H1 (cell line): ENCODE measurements at regions not wholly inside any gene's neighbourhood (a gene's known extent, or its start where the extent isn't known, plus 50 kb on each side); places are given as distances from the start of the nearest gene placed in this dataset.

Source experiments
- BACH1 ChIP-seq: IDR thresholded peaks from 2 replicates; pipeline ENCODE4 v1.6.1; 2012; ENCODE audit warnings: low read length, improper control_type of control experiment
- CREB1 ChIP-seq: IDR thresholded peaks from 2 replicates; pipeline ENCODE4 v1.6.1; 2012; ENCODE audit warnings: inconsistent platforms
- CTCF ChIP-seq, 3 experiments: IDR thresholded peaks; 1 replicate in 2 of 3; 2 replicates in 1 of 3; pipeline versions ENCODE4 v1.5.1 to v1.6.1; 2011; ENCODE audit warnings: low read length in 3 of 3, mild to moderate bottlenecking in 3 of 3, inconsistent platforms in 2 of 3, low read depth in 1 of 3, moderate library complexity in 1 of 3; ENCODE audit not compliant: insufficient read depth in 1 of 3; ENCODE audit errors: control extremely low read depth in 1 of 3
- EP300 ChIP-seq, 2 experiments: IDR thresholded peaks; 1 replicate in 1 of 2; 2 replicates in 1 of 2; pipeline ENCODE4 v1.6.1; 2011 to 2012; ENCODE audit warnings: low read depth in 2 of 2, low read length in 2 of 2, mild to moderate bottlenecking in 2 of 2, borderline replicate concordance in 1 of 2, inconsistent platforms in 1 of 2, moderate library complexity in 1 of 2
- EZH2 ChIP-seq: fragments of 200-600 bp; sonication (generic); IDR thresholded peaks from 2 replicates; pipeline ENCODE4 v1.7.1; 2012; ENCODE audit warnings: low read depth, mild to moderate bottlenecking, moderate library complexity, low read length, inconsistent platforms; ENCODE audit not compliant: severe bottlenecking
- FOSL1 ChIP-seq: IDR thresholded peaks from 2 replicates; pipeline ENCODE4 v1.6.1; 2011; ENCODE audit warnings: mild to moderate bottlenecking, low read depth, low read length, moderate library complexity; ENCODE audit not compliant: insufficient read depth
- JUN ChIP-seq: IDR thresholded peaks from 2 replicates; pipeline ENCODE4 v1.6.1; 2011; ENCODE audit warnings: low read depth, mild to moderate bottlenecking, improper control_type of control experiment, low read length
- POLR2A ChIP-seq, 2 experiments: IDR thresholded peaks; 1 replicate in 1 of 2; 2 replicates in 1 of 2; pipeline ENCODE4 v1.6.1; 2011; ENCODE audit warnings: low read depth in 2 of 2, low read length in 2 of 2, mild to moderate bottlenecking in 2 of 2; ENCODE audit errors: control extremely low read depth in 1 of 2
- POLR2AphosphoS5 ChIP-seq: IDR thresholded peaks from 2 replicates; pipeline ENCODE4 v1.6.1; 2011; ENCODE audit warnings: low read depth, low read length
- YY1 ChIP-seq: IDR thresholded peaks from 2 replicates; pipeline ENCODE4 v1.6.1; 2011; ENCODE audit warnings: low read depth, mild to moderate bottlenecking, low read length
- ZNF274 ChIP-seq: IDR thresholded peaks from 2 replicates; pipeline ENCODE4 v1.7.0; 2012; ENCODE audit warnings: low read length, borderline replicate concordance; ENCODE audit errors: extremely low read depth
- TF ChIP-seq, protein P1 (sequence below): IDR thresholded peaks from 2 replicates; pipeline ENCODE4 v1.6.1; 2012; ENCODE audit warnings: low read length, inconsistent platforms

DNA sequence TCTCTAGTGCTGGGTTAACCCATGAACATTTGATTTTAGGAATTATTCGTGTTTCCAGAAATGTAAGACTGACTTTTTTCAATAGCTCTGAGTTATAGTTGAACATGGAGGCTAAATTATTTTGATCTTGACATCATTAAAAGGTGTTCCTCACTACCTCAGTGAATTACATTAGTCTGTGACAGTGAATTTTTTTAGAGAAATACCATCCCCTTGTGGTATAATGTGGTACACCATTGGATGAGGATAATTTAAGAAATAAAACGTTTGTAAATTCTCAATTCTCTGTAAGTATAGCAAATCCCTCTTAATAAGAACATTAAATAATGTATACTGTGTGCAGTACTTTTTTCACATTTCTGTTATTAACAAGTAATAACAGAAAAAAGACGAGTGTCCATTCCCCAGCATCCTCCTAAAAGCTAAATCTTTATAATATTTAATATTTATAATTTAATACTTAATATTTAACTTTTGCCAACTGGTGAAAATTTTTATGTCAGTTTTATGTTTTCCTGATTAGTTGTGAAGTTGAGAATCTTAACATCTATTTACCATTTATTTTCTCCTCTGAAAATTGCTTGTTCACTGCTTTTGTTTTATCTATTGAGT, 70.3 kb upstream of the CWC22 start:
- TF ChIP-seq FOSL1 (no peak), EZH2 (no peak), CTCF (IDR thresholded peaks at IDR 0.05; ENCODE audit: control extremely low read depth in 1 of 3, insufficient read depth in 1 of 3, low read depth in 1 of 3, low read length in 3 of 3) (peak in 2 of 3 experiments; percentile 47 to 67; a peak in 2 of 4 replicates), POLR2A (IDR thresholded peaks at IDR 0.05; ENCODE audit: control extremely low read depth in 1 of 2, low read depth in 2 of 2, low read length in 2 of 2) (no peak), ZNF274 (no peak), YY1 (no peak), EP300 (IDR thresholded peaks at IDR 0.05; ENCODE audit: borderline replicate concordance in 1 of 2, low read depth in 2 of 2, low read length in 2 of 2) (no peak), CREB1 (no peak), JUN (no peak), BACH1 (no peak), POLR2AphosphoS5 (no peak)
- TF ChIP-seq, protein P1, sequence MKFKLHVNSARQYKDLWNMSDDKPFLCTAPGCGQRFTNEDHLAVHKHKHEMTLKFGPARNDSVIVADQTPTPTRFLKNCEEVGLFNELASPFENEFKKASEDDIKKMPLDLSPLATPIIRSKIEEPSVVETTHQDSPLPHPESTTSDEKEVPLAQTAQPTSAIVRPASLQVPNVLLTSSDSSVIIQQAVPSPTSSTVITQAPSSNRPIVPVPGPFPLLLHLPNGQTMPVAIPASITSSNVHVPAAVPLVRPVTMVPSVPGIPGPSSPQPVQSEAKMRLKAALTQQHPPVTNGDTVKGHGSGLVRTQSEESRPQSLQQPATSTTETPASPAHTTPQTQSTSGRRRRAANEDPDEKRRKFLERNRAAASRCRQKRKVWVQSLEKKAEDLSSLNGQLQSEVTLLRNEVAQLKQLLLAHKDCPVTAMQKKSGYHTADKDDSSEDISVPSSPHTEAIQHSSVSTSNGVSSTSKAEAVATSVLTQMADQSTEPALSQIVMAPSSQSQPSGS = no peak
